GM06990 (cell line): ENCODE measurements at regions not wholly inside any gene's neighbourhood (a gene's known extent, or its start where the extent isn't known, plus 50 kb on each side); places are given as distances from the start of the nearest gene placed in this dataset.
"Not testable (repeated sequence)": the region's sequence is repeated elsewhere in the genome, so short reads cannot be mapped to it uniquely, and the experiment has no call there.

Experiments
- DNase-seq: peaks from one replicate; pipeline ENCODE4 v3.0.0-alpha.2; 2011; ENCODE audit not compliant: insufficient read length; ENCODE audit errors: extremely low read depth
- H3K27me3 ChIP-seq: replicated peaks from 2 replicates; pipeline ENCODE4 v1.6.0; 2011; ENCODE audit warnings: low read length; ENCODE audit not compliant: control insufficient read depth, insufficient read depth
- H3K36me3 ChIP-seq: 2 replicates; pipeline ENCODE4 v1.5.1; 2011; ENCODE audit warnings: low read length; ENCODE audit not compliant: control insufficient read depth, insufficient read depth
- H3K4me3 ChIP-seq: replicated peaks from 2 replicates; pipeline ENCODE4 v1.5.1; 2011; ENCODE audit warnings: low read depth, mild to moderate bottlenecking, control low read depth, low read length
- TF ChIP-seq, protein P1 (sequence below): IDR thresholded peaks from 2 replicates; pipeline ENCODE4 v1.5.1; 2011; ENCODE audit warnings: low read length, control low read depth, mild to moderate bottlenecking, inconsistent platforms; ENCODE audit not compliant: insufficient read depth, poor library complexity, severe bottlenecking

GRCh38 chr7:86366946-86367345, 276.8 kb upstream of the GRM3 start:
- H3K27me3 ChIP-seq: no peaks in the 10 kb centered on the region
- DNase-seq: no peak
- H3K36me3 ChIP-seq: no peaks in the 10 kb centered on the region
- TF ChIP-seq, protein P1, sequence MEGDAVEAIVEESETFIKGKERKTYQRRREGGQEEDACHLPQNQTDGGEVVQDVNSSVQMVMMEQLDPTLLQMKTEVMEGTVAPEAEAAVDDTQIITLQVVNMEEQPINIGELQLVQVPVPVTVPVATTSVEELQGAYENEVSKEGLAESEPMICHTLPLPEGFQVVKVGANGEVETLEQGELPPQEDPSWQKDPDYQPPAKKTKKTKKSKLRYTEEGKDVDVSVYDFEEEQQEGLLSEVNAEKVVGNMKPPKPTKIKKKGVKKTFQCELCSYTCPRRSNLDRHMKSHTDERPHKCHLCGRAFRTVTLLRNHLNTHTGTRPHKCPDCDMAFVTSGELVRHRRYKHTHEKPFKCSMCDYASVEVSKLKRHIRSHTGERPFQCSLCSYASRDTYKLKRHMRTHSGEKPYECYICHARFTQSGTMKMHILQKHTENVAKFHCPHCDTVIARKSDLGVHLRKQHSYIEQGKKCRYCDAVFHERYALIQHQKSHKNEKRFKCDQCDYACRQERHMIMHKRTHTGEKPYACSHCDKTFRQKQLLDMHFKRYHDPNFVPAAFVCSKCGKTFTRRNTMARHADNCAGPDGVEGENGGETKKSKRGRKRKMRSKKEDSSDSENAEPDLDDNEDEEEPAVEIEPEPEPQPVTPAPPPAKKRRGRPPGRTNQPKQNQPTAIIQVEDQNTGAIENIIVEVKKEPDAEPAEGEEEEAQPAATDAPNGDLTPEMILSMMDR: no peak
- no peak overlapping the region for H3K4me3 ChIP-seq

GRCh38 chr7:86340407-86340806, 303.3 kb upstream of the GRM3 start:
- H3K36me3 ChIP-seq, DNase-seq, H3K27me3 ChIP-seq, H3K4me3 ChIP-seq: not testable (repeated sequence)

DNA sequence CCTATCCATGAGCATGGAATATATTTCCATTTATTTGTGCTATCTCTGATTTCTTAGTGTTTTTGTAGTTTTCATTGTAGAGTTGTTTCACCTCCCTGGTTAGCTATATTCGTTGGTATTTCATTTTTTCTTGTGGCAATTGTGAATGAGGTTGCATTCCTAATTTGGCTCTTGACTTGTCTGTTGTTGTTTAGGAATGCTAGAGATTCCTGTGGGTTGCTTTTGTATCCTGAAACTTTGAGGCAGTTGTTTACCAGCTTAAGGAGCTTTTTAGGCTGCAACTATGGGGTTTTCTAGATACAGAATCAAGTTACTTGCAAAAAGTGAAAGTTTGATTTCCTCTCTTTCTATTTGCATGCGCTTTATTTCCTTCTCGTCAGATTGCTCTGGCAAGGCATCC, 304.7 kb upstream of the GRM3 start:
- H3K4me3 ChIP-seq: no peak overlapping the region
- H3K27me3 ChIP-seq: no peaks in the 10 kb centered on the region
- DNase-seq: no peak
- no peaks in the 10 kb centered on the region for H3K36me3 ChIP-seq
- TF ChIP-seq, protein P1: no peak

- no peak for DNase-seq
- H3K36me3 ChIP-seq: no peaks in the 10 kb centered on the region
- no peak overlapping the region for H3K4me3 ChIP-seq
- H3K27me3 ChIP-seq: no peaks in the 10 kb centered on the region
- TF ChIP-seq, protein P1: no peak
Measured at GRCh38 chr7:86328801-86329433, 314.8 kb upstream of the GRM3 start.

DNA sequence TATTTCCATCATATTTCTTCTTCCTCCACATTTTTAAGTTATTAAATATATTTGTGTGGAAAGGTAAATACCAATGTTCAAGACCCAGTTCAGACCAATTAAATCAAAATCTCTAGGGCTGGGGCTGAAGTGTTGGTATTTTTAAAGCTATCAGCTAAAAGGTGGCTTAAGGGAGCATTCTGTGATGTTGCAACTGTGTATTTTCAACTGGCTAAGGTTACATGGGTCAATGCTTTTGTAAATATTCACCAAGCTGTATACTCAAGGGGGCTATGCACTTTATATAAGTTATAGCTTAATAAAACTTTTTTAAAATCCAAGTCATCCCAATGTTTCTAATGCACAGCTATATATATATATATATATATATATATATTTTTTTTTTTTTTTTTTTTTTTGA, 316.9 kb upstream of the GRM3 start:
- no peak overlapping the region for H3K4me3 ChIP-seq
- TF ChIP-seq, protein P1: no peak
- no peak for DNase-seq
- no peaks in the 10 kb centered on the region for H3K27me3 ChIP-seq
- H3K36me3 ChIP-seq: no peaks in the 10 kb centered on the region

- Histone ChIP-seq H3K36me3 (no peaks in the 10 kb centered on the region), H3K27me3 (no peaks in the 10 kb centered on the region), H3K4me3 (no peak overlapping the region)
- no peak for DNase-seq
- TF ChIP-seq, protein P1: no peak
Measured at GRCh38 chr7:86320889-86321288, 322.8 kb upstream of the GRM3 start.
